ENCODE measurements at regions not wholly inside any gene's neighbourhood (a gene's known extent, or its start where the extent isn't known, plus 50 kb on each side); places are given as distances from the start of the nearest gene placed in this dataset.

- TF ChIP-seq ZNF532 (CRISPR knock-in tag; IDR thresholded peaks at IDR 0.05; ENCODE audit: borderline replicate concordance): no peak
- no peak for TF ChIP-seq IRF2 (CRISPR knock-in tag; IDR thresholded peaks at IDR 0.05; ENCODE audit: borderline replicate concordance, low read depth)
- no peak for TF ChIP-seq USF1 (CRISPR knock-in tag; IDR thresholded peaks at IDR 0.05)
Observed at GRCh38 chr16:50457423-50457822, 88.6 kb upstream of the BRD7 start (continued).

GRCh38 chr16:50455288-50455845 lies 86.6 kb upstream of the BRD7 start:
- ChIA-PET CTCF (no interaction called here), POLR2A (no interaction called here)
- Mint-ChIP-seq H3K4me1 (peaks cover 48% of the 10 kb centered on the region), H3K9me3 (no peaks in the 10 kb centered on the region), H3K27ac (no peak overlapping the region), H3K4me3 (no peak overlapping the region), H3K36me3 (no peaks in the 10 kb centered on the region), H3K27me3 (ENCODE audit: low read depth) (peaks cover 5% of the 10 kb centered on the region)
- DNase-seq (ENCODE audit: low spot score) (no peak), ATAC-seq (no peak)
- no peak for TF ChIP-seq PRRX2 (CRISPR knock-in tag; IDR thresholded peaks at IDR 0.05)
- TF ChIP-seq NFE2L1 (CRISPR knock-in tag; IDR thresholded peaks at IDR 0.05): no peak
- no peak for TF ChIP-seq IRF1 (CRISPR knock-in tag; IDR thresholded peaks at IDR 0.05)
- TF ChIP-seq HMGA2 (CRISPR knock-in tag; IDR thresholded peaks at IDR 0.05): no peak
- TF ChIP-seq E2F1 (CRISPR knock-in tag; IDR thresholded peaks at IDR 0.05): no peak
- TF ChIP-seq ARID4B (CRISPR knock-in tag; IDR thresholded peaks at IDR 0.05; ENCODE audit: borderline replicate concordance): no peak
- no peak for TF ChIP-seq MAX (CRISPR knock-in tag; IDR thresholded peaks at IDR 0.05)
- no peak for TF ChIP-seq ATF1 (CRISPR knock-in tag; IDR thresholded peaks at IDR 0.05)
- no peak for TF ChIP-seq TEAD4 (CRISPR knock-in tag; IDR thresholded peaks at IDR 0.05)
- TF ChIP-seq ATF6 (CRISPR knock-in tag; IDR thresholded peaks at IDR 0.05): no peak
- TF ChIP-seq ERG (CRISPR knock-in tag; IDR thresholded peaks at IDR 0.05): no peak
- no peak for TF ChIP-seq NR3C1 (CRISPR knock-in tag; conservative IDR thresholded peaks at IDR 0.05; ENCODE audit: low read depth)
- TF ChIP-seq ZNF416 (CRISPR knock-in tag; IDR thresholded peaks at IDR 0.05): no peak
- TF ChIP-seq TP53 (CRISPR knock-in tag; IDR thresholded peaks at IDR 0.05): no peak
- TF ChIP-seq IRF2 (CRISPR knock-in tag; IDR thresholded peaks at IDR 0.05; ENCODE audit: borderline replicate concordance, low read depth): no peak
- no peak for TF ChIP-seq SP1 (CRISPR knock-in tag; conservative IDR thresholded peaks at IDR 0.05)

Measured in WTC11 (cell line).